NCI-H524 treated with DMSO at 0.1 percent for 48 hours (cell line): ENCODE measurements at regions not wholly inside any gene's neighbourhood (a gene's known extent, or its start where the extent isn't known, plus 50 kb on each side); places are given as distances from the start of the nearest gene placed in this dataset.
"Not testable (repeated sequence)": the region's sequence is repeated elsewhere in the genome, so short reads cannot be mapped to it uniquely, and the experiment has no call there.

Experiments
- DNase-seq: peaks from one replicate; lab custom pipeline; 2025; lab: John Stamatoyannopoulos, UW

- DNase-seq: no peak
Measured at GRCh38 chrX:34270434-34270833, 138.3 kb upstream of the FAM47A start.

GRCh38 chrX:34238896-34239295, 106.8 kb upstream of the FAM47A start:
- DNase-seq: no peak

GRCh38 chrX:34230156-34230555, 98.0 kb upstream of the FAM47A start:
- DNase-seq: not testable (repeated sequence)

- DNase-seq: no peak
Measured at GRCh38 chrX:34227804-34228203, 95.7 kb upstream of the FAM47A start.

GRCh38 chrX:34223574-34223973, 91.5 kb upstream of the FAM47A start:
- no peak for DNase-seq

GRCh38 chrX:34218063-34218462, 85.9 kb upstream of the FAM47A start:
- no peak for DNase-seq

- DNase-seq: no peak
Measured at GRCh38 chrX:34197946-34198345, 65.8 kb upstream of the FAM47A start.
